Epidermal melanocyte (primary cell): ENCODE measurements at regions not wholly inside any gene's neighbourhood (a gene's known extent, or its start where the extent isn't known, plus 50 kb on each side); places are given as distances from the start of the nearest gene placed in this dataset.
"Not testable (repeated sequence)": the region's sequence is repeated elsewhere in the genome, so short reads cannot be mapped to it uniquely, and the experiment has no call there.

Experiments
- DNase-seq: peaks from one replicate; pipeline ENCODE4 v3.0.0; 2011; ENCODE audit warnings: low spot score; ENCODE audit not compliant: insufficient read length

DNA sequence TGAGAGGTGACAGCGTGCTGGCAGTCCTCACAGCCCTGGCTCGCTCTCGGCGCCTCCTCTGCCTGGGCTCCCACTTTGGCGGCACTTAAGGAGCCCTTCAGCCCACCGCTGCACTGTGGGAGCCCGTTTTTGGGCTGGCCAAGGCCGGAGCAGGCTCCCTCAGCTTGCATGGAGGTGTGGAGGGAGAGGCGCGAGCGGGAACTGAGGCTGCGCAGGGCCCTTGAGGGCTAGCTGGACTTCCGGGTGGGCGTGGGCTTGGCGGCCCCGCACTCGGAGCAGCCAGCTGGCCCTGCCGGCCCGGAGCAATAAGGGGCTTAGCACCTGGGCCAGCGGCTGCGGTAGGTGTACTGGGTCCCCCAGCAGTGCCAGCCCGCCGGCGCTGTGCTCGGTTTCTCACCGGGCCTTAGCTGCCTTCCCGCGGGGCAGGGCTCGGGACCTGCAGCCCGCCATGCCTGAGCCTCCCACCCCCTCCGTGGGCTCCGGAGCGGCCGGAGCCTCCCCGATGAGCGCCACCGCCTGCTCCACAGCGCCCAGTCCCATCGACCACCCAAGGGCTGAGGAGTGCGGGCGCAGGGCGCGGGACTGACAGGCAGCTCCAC, 401.6 kb upstream of the LMO3 start:
- not testable (repeated sequence) for DNase-seq

DNA sequence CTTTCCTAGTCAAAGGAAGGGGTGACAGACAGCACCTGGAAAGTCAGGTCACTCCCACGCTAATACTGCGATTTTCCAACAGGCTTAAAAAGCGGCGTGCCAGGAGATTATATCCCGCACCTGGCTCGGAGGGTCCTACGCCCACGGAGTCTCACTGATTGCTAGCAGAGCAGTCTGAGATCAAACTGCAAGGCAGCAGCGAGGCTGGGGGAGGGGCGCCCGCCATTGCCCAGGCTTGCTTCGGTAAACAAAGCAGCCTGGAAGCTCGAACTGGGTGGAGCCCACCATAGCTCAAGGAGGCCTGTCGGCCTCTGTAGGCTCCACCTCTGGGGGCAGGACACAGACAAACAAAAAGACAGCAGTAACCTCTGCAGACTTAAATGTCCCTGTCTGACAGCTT, 392.6 kb upstream of the LMO3 start:
- DNase-seq: not testable (repeated sequence)

DNA sequence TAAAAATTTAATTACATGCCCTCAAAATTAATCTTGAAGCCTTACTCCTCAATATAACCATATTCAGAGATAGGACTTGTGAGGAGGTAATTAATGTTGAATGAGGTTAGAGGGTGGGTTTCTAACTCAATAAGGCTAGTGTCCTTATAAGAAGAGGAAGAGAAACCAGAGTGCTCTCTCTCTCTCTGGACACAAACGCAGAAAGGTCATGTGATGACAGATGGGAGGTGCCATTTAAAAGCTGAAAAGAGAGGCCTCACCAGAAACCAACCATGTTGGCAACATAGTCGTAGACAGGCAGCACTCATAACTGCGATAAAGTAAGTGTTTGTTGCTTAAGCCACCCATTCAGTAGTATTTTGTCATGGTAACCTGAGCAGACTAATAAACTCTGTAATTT, 378.5 kb upstream of the LMO3 start:
- DNase-seq: no peak

DNA sequence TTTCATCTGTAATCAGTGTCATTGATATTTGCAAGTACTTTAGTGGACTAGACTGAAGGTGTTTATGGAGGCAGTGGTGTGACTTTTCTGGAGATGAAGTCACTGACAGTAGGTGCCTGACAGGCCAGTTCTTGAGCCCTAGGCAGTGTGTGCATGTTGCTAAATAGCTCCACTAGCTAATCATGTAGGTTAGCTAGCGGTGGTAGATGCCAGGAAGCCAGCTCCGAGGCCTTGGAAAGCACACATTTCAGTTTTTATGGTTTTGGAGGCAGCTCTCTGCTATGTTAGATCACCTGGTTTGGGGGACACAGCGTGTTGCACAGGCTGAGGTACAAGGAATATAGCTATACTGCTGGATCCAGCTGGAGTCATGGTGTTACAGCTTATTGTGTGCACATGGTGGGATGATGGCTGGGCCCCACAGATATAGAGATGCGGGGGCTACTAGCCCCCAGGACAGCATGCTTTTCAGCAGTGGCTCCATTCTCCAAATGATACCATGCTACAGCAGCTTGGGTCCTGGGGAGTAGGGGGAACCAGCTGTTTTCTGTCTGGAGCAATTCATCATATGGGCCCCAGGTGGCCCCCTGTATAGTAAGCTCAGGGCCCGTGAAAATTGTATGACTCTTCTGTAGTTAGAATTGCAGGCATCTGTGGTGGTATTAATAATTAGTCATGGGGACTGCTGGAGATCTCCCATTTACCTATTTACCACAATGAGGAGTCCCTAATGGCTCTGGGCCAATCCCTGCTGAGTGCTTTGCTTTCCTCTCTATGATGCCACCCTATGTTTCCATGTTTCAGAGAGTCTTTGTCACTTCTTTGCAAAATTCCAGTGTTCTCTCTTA, 367.2 kb upstream of the LMO3 start:
- DNase-seq: no peak

DNA sequence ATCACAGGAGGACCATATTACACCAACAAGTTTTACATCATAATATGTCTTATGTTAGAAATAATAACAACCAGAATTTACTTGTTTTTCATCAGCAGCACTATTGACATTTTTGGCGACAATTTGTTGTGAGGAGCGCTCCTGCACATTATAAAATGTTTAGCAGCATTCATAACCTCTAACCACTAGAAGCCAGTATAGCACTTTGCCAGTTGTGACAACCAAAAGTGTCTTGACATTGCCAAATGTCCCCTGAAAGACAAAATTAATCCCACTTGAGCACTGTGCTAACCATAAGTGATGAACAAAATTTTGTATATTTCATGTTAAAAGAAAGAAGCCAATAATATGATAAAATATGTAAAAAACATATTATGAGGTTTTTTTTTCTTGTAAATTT, 356.9 kb upstream of the LMO3 start:
- DNase-seq: no peak

DNA sequence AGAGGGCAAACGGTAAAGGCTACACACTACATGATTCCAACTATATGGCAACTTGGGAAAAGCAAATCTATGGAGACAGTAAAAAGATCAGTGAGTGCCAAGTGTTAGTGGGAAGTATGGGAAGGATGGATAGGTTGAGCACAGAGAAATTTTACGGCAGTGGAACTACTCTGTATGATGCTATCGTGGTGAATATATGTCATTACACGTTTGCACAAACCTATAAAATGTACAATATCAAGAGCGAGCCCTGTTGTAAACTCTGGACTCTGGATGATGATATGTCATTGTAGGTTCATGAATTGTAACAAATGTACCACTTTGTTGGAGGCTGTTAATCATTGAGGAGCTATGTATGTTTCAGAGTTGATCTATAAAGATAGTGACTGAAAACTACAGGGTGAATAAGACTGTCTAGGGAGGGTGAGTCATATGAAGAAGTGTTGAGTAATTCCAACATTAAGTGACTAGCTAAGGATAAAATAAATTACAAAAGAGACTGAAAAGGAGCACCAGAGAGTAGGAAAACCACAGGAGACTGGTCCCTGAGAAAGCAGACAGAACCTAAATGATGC, 349.2 kb upstream of the LMO3 start:
- DNase-seq: no peak

DNA sequence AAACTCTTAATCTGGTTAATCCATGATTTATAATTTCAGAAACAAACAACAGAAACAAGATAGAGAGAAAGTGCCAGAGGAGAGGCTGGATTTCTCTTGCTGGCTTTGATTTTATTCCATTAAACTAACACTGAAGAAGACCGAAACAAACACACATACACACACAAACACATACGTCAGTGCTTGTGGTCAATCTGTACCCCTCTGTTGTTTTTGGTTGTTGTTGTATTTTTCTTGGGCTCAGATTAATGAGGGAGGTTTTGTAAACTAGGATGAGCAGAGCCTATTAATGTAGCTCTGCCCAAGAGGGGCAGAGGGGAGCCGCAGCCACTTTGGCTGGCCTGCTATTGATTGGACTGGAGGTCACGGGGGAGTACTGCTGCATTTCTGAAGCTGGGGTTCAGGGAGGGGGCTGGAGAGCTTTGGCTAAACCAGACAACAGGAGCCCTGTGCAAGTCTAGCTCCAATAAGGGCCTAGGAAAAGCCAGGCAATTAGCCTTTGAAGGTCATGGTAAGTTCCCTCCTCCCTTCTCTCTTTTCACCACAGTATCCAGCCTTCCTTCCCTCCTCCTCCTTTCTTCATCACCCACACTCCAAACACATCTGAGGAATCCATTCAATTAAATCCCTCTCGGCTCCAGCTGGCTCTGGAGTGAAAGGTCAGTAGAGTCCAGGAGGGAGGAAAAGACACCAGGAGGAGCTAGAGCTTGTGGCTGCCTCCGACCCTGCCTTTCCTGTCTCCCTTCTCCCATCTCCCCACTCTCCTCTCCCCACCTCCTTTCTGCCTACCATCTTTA, 344.1 kb upstream of the LMO3 start:
- no peak for DNase-seq

DNA sequence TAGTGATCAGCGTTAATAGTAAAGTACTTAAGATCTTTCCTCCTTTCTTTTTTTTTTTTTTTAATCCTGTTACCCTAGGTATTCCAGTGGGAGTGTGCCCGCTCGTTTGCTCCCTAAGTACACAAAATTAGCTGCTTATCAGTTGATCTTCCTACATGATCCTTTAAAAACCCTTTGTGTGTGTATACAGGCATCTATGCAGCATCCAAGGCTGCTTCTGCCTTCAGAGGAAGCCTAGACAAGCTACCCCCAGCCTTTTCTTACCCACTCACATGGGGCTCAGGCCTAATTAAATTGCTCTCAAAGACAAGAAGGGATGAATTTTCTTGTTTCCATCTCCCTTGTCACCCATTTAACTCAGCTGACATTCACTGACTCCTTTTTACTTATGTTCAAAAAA, 343.4 kb upstream of the LMO3 start:
- DNase-seq: no peak

DNA sequence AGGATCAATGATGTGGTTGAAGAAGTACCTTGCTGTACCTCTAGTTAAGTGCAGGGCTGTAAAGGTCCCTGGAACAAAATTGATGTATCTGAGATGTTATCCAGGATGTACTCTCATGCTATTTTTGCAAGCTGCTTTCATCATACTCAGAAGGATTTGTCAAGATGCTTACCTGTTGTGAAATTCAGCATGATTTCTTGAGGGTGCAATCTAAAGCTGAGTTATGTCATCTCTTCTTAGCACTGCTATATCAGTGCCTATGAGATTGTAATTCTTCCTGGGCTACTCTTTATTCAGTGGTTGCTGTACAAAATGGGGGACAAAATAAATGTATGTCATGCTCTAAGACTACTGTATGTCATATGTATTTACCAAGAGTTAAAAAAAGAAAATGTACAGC, 340.7 kb upstream of the LMO3 start:
- no peak for DNase-seq

DNA sequence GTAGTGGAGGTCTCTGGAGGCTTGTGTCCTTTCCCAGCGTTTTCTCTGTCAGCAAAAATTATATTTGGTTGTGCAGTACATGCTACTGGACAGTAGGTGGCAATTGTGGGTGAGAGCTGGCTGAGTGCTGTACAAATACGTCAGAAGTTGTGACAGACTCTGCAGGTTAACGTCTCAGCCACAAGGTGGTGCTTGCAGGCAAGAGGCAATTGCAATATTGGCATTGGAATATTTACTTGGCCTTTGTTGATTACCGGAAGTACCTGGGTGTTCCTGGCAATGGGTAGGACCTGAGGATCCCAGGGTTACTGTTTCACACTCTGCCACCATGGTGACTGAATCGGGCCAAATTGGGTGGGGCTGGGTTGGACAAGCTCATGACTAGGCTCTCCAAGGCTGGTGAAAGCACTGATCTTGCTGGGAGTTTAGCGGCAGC, 333.9 kb upstream of the LMO3 start:
- DNase-seq: no peak

DNA sequence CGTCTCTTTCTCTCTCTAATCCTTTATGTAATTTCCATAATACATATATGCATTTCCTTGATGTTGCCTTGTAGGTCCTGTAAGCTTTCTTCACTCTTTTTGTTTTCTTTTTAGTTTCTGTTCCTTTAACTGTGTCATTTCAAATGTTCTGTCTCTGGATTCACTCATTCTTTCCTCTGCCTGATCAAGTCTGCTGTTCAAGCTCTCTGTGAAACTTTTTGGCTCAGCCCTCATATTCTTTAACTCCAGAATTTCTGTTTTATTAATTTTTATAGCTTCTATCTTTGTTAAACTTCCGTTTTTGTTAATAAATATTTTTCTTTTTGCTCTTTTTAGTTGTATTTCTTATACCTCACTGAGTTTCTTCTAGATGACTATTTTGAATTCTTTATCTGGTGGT, 321.3 kb upstream of the LMO3 start:
- DNase-seq: no peak

DNA sequence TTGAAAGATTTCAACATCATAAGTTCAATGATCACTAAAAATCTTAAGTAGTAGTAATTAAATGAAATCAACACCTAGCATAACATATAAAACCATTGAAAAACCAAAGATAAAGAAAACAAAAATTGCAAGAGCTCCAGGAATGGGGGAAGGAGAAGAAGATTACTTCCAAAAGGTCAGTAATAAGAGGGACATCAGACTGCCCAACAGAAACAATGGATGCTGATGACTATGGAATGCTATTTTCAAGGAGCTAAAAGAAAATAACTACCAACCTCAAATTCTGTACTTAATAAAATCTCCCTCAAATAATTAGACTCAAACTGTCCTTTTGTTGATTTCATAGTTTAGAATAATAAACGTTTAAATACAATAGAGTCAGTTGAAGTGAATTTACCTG, 314.5 kb upstream of the LMO3 start:
- no peak for DNase-seq

DNA sequence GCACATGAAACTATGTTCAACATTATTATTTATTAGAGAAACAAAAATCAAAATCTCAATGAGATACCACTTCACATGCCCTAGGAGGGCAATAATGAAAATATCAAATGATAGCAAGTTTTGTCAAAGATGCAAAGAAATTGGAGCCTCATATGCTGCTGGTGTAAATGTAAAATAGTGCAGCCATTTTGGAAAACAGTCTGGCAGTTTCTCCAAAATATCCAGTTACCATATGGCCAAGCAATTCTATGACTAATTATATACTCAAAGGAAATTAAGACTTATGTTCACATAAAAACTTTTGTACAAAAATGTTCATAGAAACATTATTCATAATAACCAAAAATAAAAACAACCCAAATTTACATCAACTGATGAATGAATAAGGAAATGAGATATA, 313.6 kb upstream of the LMO3 start:
- DNase-seq: no peak

DNA sequence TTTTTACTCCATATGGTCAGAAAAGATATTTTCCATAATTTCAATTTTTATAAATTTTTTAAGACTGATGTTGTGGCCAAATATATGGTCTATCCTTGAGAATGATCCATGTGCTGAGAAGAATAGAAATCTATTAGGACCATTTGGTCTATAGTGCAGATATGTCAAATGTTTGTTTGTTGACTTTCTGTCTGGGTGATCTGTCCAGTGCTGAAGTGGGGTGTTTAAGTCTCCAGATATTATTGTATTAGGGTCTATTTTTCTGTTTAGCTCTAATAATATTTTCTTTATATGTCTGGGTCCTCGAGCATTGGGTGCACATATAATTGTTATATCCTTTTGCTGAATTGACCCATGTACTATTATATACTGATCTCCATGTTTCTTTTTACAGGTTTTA, 308.9 kb upstream of the LMO3 start:
- DNase-seq: no peak

DNA sequence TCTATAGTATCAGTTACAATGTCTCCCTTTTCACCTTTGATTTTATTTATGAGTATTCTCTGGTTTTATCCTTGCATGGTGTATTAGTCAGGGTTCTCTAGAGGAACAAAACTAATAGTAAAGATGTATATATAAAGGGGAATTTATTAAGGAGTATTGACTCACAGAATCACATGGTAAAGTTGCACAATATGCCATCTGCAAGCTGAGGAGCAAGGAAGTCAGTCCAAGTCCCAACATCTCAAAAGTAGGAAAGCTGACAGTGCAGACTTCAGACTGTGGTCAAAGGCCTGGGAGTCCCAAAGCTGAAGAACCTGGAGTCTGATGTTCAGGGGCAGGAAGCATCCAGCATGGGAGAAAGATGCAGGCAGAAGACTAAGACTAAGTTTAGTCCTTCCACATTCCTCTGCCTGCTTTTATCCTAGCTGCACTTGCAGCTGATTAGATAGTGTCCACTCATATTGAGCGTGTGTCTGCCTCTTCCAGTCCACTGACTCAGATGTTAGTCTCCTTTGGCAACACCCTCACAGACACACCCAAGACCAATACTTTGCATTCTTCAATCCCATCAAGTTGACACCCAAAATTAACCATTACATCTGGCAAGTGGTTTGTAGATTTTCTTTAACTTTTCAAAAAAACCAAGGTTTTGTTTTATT, 308.0 kb upstream of the LMO3 start:
- no peak for DNase-seq

DNA sequence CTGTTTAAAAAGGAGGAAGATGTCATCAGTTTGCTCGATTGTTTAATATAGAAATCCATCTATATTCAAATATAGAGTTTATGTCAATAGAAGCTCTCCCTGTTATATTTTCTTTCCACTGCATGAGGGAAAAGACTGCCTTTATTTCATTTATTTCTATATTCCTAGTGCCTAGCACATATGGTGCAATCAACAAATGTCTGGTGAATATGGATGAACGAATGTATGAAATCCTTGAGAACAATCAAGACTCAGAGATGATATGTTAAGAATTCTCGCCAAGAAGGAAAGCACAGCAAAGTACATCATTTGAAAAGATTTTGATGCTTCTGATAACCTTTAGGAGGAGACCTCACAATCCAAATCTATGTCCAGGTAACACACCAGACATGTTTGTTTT, 296.0 kb upstream of the LMO3 start:
- no peak for DNase-seq

DNA sequence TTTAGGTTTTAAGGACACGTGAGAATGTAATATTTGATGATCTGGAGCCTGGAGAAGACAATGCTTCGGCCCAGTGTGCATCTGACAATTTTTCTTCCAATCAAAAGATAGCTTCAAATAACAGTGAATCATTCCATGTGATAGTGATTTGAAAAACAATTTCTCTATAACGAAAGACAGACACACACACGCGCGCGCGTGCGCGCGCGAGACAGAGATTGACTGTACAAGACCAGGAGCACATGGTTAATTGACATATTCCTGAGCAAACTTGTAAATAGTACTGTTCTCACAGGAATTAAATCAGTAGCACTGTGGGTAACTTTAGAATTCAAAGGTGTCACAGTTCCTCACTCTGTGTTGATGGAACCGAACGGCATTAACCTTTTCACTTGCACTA, 287.5 kb upstream of the LMO3 start:
- no peak for DNase-seq

DNA sequence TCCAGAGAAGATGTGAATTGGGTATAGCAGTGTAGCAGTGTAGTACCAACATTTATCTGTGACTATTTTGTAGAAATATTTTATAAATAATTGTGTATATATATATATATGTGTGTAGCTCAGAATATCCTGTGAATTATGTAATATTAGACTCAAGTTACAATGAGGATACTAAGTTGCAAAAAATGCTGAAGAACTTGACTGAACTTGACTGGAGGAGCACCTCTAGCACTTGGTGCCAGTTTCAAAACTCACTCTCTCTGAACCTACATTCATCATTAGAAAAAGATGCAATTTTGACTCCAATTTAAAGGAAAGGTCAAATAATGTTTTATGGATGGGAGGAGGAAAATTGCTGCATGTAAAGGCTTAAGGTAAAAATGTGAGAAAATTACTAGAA, 285.7 kb upstream of the LMO3 start:
- no peak for DNase-seq

DNA sequence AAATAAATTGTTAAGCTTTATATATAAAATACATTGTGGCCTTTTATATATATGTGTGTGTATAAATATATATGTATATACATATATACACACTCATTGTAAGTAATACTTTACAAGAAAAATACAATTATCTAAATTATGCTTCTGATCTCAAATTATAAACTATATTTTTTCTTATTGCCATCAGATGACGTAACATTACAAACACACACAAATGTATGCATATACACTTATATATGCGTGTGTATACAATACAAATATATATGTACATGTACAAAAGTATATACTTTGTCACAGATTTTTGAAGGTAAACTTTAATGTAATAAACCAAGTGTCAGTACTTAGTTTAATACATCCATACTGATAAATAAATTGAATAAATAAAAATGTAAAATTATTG, 278.9 kb upstream of the LMO3 start:
- DNase-seq: no peak

DNA sequence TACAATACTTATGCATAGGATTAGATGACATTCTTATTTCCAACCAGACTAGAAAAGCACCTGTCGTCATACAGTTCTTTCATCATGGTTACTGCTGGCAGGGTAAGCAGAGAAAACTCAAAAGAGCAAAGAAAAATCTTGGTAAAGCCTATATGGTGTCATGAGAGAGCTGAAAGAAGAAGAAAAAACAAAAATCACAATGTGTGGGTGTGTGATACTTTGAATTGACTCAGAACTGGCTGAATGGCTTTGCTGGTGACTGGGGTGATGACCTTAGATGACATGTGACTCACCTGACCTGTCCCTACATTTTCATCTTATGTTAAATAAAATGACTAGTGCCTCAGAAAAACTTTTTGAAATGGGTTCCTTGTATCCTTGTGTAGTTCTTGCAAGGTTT, 278.1 kb upstream of the LMO3 start:
- no peak for DNase-seq

DNA sequence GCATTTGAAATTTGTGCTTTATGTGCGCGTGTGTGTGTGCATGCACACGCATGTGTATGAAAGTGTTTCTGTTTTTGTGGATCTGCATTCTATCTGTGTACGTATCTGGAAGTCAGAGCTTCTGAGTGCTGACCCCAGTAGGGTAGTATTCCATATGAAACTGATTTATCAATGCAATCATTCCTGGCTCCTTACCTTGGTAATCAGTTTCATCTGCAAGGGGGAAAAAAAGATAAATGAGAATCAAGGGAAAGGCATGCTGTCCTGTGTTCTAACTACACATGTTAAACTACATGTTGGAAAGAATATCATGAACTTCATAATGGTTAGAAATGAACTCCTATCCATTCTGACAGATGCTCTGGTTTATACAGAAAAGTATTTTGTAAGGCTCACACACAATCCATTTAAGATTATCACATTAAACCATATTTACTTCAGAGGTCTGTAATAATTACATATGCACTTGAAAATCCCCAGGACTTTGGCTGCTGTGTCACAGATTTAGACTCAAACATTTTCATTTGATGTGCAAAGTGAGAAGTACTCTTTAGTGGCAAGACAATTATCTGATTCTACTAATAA, 276.1 kb upstream of the LMO3 start:
- no peak for DNase-seq
